ENCODE measurements at regions not wholly inside any gene's neighbourhood (a gene's known extent, or its start where the extent isn't known, plus 50 kb on each side); places are given as distances from the start of the nearest gene placed in this dataset.

DNA sequence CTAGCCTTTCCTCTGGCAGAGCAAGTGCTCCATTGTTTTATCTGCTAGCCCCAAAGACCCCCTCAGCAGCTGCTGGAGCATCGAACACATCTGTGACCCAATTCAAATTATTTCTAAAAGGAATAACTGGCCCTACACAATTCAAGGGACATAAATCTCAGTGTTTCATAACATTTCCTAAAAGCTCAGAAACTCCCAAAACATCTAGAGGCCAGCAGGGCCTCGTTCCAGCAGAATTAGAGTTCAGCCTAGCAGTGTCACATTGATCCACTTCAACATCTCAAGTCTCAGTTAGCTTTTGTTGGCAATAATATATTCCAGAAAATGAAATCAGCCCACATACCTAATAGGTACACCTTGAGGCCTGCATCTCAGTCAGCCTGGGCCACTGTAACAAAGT lies 179.1 kb downstream of the ETAA1 start:
- TF ChIP-seq, protein P1, sequence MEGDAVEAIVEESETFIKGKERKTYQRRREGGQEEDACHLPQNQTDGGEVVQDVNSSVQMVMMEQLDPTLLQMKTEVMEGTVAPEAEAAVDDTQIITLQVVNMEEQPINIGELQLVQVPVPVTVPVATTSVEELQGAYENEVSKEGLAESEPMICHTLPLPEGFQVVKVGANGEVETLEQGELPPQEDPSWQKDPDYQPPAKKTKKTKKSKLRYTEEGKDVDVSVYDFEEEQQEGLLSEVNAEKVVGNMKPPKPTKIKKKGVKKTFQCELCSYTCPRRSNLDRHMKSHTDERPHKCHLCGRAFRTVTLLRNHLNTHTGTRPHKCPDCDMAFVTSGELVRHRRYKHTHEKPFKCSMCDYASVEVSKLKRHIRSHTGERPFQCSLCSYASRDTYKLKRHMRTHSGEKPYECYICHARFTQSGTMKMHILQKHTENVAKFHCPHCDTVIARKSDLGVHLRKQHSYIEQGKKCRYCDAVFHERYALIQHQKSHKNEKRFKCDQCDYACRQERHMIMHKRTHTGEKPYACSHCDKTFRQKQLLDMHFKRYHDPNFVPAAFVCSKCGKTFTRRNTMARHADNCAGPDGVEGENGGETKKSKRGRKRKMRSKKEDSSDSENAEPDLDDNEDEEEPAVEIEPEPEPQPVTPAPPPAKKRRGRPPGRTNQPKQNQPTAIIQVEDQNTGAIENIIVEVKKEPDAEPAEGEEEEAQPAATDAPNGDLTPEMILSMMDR (IDR thresholded peaks at IDR 0.05), result no peak
- no peak for TF ChIP-seq EP300 (IDR thresholded peaks at IDR 0.05)

Measured in tibial nerve (tissue), 4 donors.